Esophagus (tissue), 2 donors: ENCODE measurements at regions not wholly inside any gene's neighbourhood (a gene's known extent, or its start where the extent isn't known, plus 50 kb on each side); places are given as distances from the start of the nearest gene placed in this dataset.

Experiments
- H3K27ac ChIP-seq, 2 donors: one replicate each; pipeline ENCODE4 v1.5.1; 2013; ENCODE audit warnings: low read depth in 2 of 2, mild to moderate bottlenecking in 2 of 2, inconsistent platforms in 1 of 2, low read length in 1 of 2, moderate library complexity in 1 of 2
- H3K27me3 ChIP-seq, 2 donors: one replicate each; pipeline ENCODE4 v1.6.1; 2013; ENCODE audit warnings: low read length in 2 of 2, control low read depth in 1 of 2, mild to moderate bottlenecking in 1 of 2; ENCODE audit not compliant: insufficient read depth in 2 of 2, control insufficient read depth in 1 of 2
- H3K36me3 ChIP-seq, 2 donors: one replicate each; pipeline ENCODE4 v1.6.1; 2013; ENCODE audit warnings: low read length in 1 of 2; ENCODE audit not compliant: control insufficient read depth in 2 of 2, insufficient read depth in 2 of 2
- H3K4me1 ChIP-seq, 2 donors: one replicate each; pipeline ENCODE4 v1.6.1; 2013; ENCODE audit warnings: low read length in 1 of 2; ENCODE audit not compliant: control insufficient read depth in 2 of 2, insufficient read depth in 2 of 2
- H3K4me3 ChIP-seq, 2 donors: one replicate each; pipeline ENCODE4 v1.5.1; 2013; ENCODE audit warnings: low read length in 2 of 2, mild to moderate bottlenecking in 2 of 2, low read depth in 1 of 2, moderate library complexity in 1 of 2
- H3K9me3 ChIP-seq, 2 donors: one replicate each; pipeline ENCODE4 v1.6.1; 2013; ENCODE audit warnings: mild to moderate bottlenecking in 2 of 2, low read depth in 1 of 2, low read length in 1 of 2, moderate library complexity in 1 of 2; ENCODE audit not compliant: control insufficient read depth in 2 of 2, insufficient read depth in 1 of 2
- WGBS, 2 donors: extraction: QIAGEN DNeasy Blood & Tissue Kit; methylation state at CpG; one replicate each; pipeline ENCODE4 v1.1.7; 2013; 5-methylcytosine and 5-hydroxymethylcytosine counted together
- donor health status: healthy with polysubstance abuse.
- donor health status: Bipolar disorder and iron deficiency.

GRCh38 chr16:79805621-79806020 is 205.1 kb upstream of the MAF start:
- Histone ChIP-seq H3K4me1 (peaks cover 0 to 5% of the 10 kb centered on the region in 2 donors), H3K27me3 (no peaks in the 10 kb centered on the region), H3K36me3 (no peaks in the 10 kb centered on the region), H3K9me3 (no peaks in the 10 kb centered on the region), H3K4me3 (no peak overlapping the region), H3K27ac (no peak overlapping the region)
- 60 to 64% methylated on average over 2 of the region's 2 CpGs for WGBS, 2 donors

DNA sequence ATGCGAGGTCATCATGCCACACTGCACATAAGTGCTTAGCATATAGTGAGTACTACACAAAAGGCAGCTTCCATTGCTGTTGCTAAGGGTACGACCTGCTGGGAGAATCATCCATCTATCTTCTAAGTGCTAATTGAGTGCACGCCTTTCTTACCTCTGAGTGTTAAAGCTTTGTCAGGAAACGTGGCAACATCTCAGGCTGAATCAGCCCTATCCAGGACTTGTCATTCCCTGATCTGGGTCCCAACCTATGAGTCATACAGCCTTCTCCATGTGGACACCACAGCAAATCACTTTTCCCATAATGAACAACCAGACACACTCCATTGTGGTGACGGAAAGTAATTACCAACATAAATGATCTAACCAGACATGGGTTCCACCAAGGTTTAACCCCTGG is 201.1 kb upstream of the MAF start:
- WGBS, 2 donors, result 71 to 72% methylated on average over 5 of the region's 5 CpGs
- no peak overlapping the region for H3K27ac ChIP-seq

GRCh38 chr16:79800016-79800608 is 199.6 kb upstream of the MAF start:
- H3K27ac ChIP-seq, result no peak overlapping the region
- H3K9me3 ChIP-seq, result no peaks in the 10 kb centered on the region
- peaks cover 0 to 2% of the 10 kb centered on the region in 2 donors for H3K4me1 ChIP-seq
- 42 to 43% methylated on average over 3 of the region's 3 CpGs for WGBS, 2 donors
- no peaks in the 10 kb centered on the region for H3K27me3 ChIP-seq
- no peaks in the 10 kb centered on the region for H3K36me3 ChIP-seq
- no peak overlapping the region for H3K4me3 ChIP-seq

More for the DNA sequence above, 201.1 kb upstream of the MAF start:
- Histone ChIP-seq H3K9me3 (no peaks in the 10 kb centered on the region), H3K36me3 (no peaks in the 10 kb centered on the region), H3K4me1 (no peaks in the 10 kb centered on the region), H3K4me3 (no peak overlapping the region), H3K27me3 (no peaks in the 10 kb centered on the region)

DNA sequence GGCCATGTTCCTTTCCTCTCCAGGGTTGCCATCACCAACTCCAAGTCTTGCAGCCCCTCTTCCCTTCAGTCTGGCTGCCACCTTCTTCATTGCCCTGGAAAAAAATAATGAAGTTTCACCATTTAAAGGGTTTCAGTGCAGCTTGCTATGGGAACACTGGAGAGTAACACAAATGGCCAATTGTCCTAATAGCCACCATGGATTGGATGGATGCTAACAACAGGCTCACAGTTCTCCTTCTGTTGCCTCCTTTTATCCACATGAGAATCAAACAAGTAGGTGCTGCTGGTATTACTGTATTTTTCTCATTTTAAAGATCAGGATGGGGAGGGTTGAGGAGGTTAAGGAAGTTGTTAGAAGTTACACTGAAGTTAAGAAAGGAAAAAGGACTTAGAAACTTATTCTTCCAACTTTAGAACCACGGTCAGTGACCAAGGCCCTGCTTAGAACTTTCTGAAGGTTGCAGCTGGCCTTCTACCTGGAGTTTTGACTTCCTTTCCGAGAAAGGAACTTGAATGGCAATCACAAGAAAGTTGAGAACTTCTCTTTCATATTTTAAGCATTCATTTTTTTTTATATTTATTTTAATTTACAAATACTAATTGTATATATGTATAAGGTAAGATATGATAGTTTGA is 198.0 kb upstream of the MAF start:
- 84 to 91% methylated on average over 2 of the region's 2 CpGs for WGBS, 2 donors
- no peak overlapping the region for H3K4me3 ChIP-seq

GRCh38 chr16:79797486-79797885 is 196.9 kb upstream of the MAF start:
- Histone ChIP-seq H3K9me3 (no peaks in the 10 kb centered on the region), H3K27ac (no peak overlapping the region), H3K4me1 (peaks cover 0 to 2% of the 10 kb centered on the region in 2 donors), H3K4me3 (no peak overlapping the region), H3K27me3 (no peaks in the 10 kb centered on the region), H3K36me3 (no peaks in the 10 kb centered on the region)
- WGBS, 2 donors, result 94 to 98% methylated on average over 8 of the region's 8 CpGs

More for the DNA sequence above, 198.0 kb upstream of the MAF start:
- Histone ChIP-seq H3K27ac (no peak overlapping the region), H3K36me3 (no peaks in the 10 kb centered on the region), H3K27me3 (no peaks in the 10 kb centered on the region), H3K4me1 (peaks cover 0 to 2% of the 10 kb centered on the region in 2 donors), H3K9me3 (no peaks in the 10 kb centered on the region)

DNA sequence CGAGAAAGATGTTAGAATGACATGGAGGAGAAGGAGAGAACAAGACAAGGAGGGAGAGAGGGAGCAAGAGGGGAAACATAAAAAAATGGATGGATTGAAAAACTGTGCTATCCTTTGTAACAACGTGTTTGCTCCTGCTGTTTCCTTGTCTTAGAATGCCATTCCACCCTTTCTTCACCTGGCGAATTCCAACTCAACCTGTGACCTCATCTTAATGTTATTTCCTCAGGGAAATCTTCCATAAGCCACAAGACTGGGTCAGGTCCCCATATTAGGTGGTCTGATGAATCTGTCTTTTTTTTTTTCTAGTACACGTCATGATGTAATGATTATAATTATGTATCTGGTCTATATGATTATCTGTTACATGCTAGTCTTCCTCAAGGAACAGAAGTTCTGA is 195.0 kb upstream of the MAF start:
- peaks cover 0 to 2% of the 10 kb centered on the region in 2 donors for H3K4me1 ChIP-seq
- H3K27ac ChIP-seq, result no peak overlapping the region
- 72 to 74% methylated on average over 4 of the region's 4 CpGs for WGBS, 2 donors
- H3K36me3 ChIP-seq, result no peaks in the 10 kb centered on the region
- H3K4me3 ChIP-seq, result no peak overlapping the region
- no peaks in the 10 kb centered on the region for H3K27me3 ChIP-seq
- H3K9me3 ChIP-seq, result no peaks in the 10 kb centered on the region

- Histone ChIP-seq H3K27me3 (no peaks in the 10 kb centered on the region), H3K4me1 (peaks cover 0 to 2% of the 10 kb centered on the region in 2 donors), H3K27ac (no peak overlapping the region), H3K9me3 (no peaks in the 10 kb centered on the region), H3K36me3 (no peaks in the 10 kb centered on the region), H3K4me3 (no peak overlapping the region)
- 65 to 66% methylated on average over 8 of the region's 8 CpGs for WGBS, 2 donors
Measured at GRCh38 chr16:79794941-79795340, 194.4 kb upstream of the MAF start.

GRCh38 chr16:79792664-79793351 is 192.3 kb upstream of the MAF start:
- H3K9me3 ChIP-seq, result no peaks in the 10 kb centered on the region
- 66 to 71% methylated on average over 10 of the region's 10 CpGs for WGBS, 2 donors
- H3K36me3 ChIP-seq, result no peaks in the 10 kb centered on the region

GRCh38 chr16:79792076-79792475 is 191.5 kb upstream of the MAF start:
- Histone ChIP-seq H3K36me3 (no peaks in the 10 kb centered on the region), H3K4me3 (no peak overlapping the region), H3K27ac (no peak overlapping the region), H3K27me3 (no peaks in the 10 kb centered on the region), H3K9me3 (no peaks in the 10 kb centered on the region), H3K4me1 (peaks cover 0 to 6% of the 10 kb centered on the region in 2 donors)
- 87 to 90% methylated on average over 6 of the region's 6 CpGs for WGBS, 2 donors

More at GRCh38 chr16:79792664-79793351, 192.3 kb upstream of the MAF start:
- Histone ChIP-seq H3K27me3 (no peaks in the 10 kb centered on the region), H3K27ac (no peak overlapping the region), H3K4me3 (no peak overlapping the region), H3K4me1 (peaks cover 0 to 6% of the 10 kb centered on the region in 2 donors)
